ENCODE measurements at regions not wholly inside any gene's neighbourhood (a gene's known extent, or its start where the extent isn't known, plus 50 kb on each side); places are given as distances from the start of the nearest gene placed in this dataset.

DNA sequence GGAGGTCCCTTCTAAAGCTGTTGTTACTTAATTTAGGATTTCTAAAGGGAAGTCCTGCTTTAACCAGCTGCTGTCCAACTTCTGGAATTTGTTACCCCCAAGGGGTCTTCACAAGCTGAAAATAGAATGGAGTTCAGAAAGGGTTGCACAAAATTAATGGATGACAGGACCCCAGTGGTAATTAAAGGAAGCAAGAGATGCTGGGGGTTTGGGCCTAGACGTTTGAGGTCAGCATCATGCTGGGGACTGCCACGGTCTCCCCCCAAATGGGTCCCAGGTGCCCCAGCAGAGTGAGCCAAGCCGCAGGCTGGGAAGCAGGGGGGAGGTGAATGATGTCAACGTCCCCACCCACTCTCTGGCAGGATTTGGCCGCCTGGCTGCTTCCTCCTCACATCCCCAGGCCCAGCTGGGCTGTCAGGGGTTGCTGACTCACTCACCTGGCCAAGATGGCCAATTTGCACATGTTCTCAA lies 97.5 kb upstream of the ARAP3 start:
- DNase-seq (ENCODE audit: low spot score), result no peak
- Mint-ChIP-seq H3K9me3 (ENCODE audit: low read depth) (no peaks in the 10 kb centered on the region), H3K36me3 (ENCODE audit: low read depth) (no peaks in the 10 kb centered on the region), H3K27me3 (ENCODE audit: low read depth) (peaks cover 3% of the 10 kb centered on the region), H3K4me3 (ENCODE audit: unreplicated experiment) (no peak overlapping the region), H3K4me1 (ENCODE audit: low read depth) (peaks cover 26% of the 10 kb centered on the region), H3K27ac (ENCODE audit: unreplicated experiment) (peak overlapping the region; percentile 49)
- TF ChIP-seq, protein P1, sequence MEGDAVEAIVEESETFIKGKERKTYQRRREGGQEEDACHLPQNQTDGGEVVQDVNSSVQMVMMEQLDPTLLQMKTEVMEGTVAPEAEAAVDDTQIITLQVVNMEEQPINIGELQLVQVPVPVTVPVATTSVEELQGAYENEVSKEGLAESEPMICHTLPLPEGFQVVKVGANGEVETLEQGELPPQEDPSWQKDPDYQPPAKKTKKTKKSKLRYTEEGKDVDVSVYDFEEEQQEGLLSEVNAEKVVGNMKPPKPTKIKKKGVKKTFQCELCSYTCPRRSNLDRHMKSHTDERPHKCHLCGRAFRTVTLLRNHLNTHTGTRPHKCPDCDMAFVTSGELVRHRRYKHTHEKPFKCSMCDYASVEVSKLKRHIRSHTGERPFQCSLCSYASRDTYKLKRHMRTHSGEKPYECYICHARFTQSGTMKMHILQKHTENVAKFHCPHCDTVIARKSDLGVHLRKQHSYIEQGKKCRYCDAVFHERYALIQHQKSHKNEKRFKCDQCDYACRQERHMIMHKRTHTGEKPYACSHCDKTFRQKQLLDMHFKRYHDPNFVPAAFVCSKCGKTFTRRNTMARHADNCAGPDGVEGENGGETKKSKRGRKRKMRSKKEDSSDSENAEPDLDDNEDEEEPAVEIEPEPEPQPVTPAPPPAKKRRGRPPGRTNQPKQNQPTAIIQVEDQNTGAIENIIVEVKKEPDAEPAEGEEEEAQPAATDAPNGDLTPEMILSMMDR (IDR thresholded peaks at IDR 0.05), result no peak

DNA sequence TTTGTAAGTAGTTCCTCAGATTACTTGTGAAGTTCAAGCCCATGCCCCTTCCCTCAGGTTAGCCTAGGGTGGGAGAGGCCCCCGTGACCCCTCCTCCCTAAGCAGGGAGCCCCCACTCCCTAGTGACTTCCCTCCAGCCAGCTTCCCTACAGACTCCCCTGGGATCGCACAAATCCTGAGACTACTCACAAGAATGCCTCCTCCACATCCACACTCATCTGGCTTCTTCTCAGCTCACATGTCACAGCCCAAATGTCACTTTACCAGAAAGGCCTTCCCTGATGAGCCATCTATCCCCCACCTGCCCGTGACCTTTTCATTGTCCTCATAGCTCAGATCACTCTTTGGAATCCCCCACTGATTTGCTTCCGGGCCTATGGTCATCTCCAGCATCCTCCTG lies 96.7 kb upstream of the ARAP3 start:
- TF ChIP-seq, protein P1 (IDR thresholded peaks at IDR 0.05), result no peak
- no peaks in the 10 kb centered on the region for H3K9me3 Mint-ChIP-seq (ENCODE audit: low read depth)
- H3K27me3 Mint-ChIP-seq (ENCODE audit: low read depth), result peaks cover 3% of the 10 kb centered on the region
- peaks cover 26% of the 10 kb centered on the region for H3K4me1 Mint-ChIP-seq (ENCODE audit: low read depth)
- peak overlapping the region; percentile 89 for H3K27ac Mint-ChIP-seq (ENCODE audit: unreplicated experiment)
- H3K36me3 Mint-ChIP-seq (ENCODE audit: low read depth), result no peaks in the 10 kb centered on the region
- no peak for DNase-seq (ENCODE audit: low spot score)
- H3K4me3 Mint-ChIP-seq (ENCODE audit: unreplicated experiment), result no peak overlapping the region

DNA sequence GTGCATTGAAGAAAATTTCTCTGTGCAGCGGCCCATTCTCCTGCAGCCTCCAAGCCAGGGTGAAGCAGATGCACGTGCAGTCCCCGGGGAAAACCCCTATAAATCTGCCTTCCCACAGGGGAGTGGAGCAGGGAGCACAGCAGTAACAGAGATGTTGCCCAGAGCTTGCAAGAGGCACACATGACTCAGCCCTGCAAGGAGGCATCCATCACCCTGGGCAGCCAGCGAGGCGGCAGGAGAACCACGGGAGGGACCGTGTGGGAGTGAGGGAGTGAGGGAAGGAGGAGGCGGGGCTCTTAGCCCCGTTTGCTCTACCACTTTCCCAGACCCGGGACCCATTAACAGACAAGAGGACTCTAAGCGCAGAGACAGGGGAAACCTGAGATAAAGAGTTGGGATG lies 96.2 kb upstream of the ARAP3 start:
- no peak for DNase-seq (ENCODE audit: low spot score)
- TF ChIP-seq, protein P1 (IDR thresholded peaks at IDR 0.05), result no peak
- peaks cover 3% of the 10 kb centered on the region for H3K27me3 Mint-ChIP-seq (ENCODE audit: low read depth)

DNA sequence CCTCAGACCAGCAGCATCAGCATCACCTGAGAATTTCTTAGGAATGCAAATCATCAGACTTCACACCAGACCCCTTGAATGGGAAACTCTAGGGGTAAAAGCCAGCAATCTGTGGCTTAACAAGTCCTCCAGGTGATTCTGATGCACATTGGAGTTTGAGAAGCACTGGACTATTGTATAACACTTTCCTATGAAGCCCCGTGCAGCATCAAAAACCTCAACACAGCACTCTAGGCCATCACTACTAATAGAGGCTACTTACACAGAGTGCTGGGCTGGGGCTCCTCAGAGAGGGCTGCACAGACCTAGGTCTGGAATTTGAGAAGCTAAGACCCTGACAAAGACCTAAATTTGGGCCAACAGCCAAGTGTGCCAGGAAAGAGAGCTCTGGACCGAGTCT lies 95.7 kb upstream of the ARAP3 start:
- peaks cover 3% of the 10 kb centered on the region for H3K27me3 Mint-ChIP-seq (ENCODE audit: low read depth)
- no peak overlapping the region for H3K27ac Mint-ChIP-seq (ENCODE audit: unreplicated experiment)
- TF ChIP-seq, protein P1 (IDR thresholded peaks at IDR 0.05), result no peak
- no peak overlapping the region for H3K4me3 Mint-ChIP-seq (ENCODE audit: unreplicated experiment)
- H3K36me3 Mint-ChIP-seq (ENCODE audit: low read depth), result no peaks in the 10 kb centered on the region
- no peak for DNase-seq (ENCODE audit: low spot score)
- peaks cover 26% of the 10 kb centered on the region for H3K4me1 Mint-ChIP-seq (ENCODE audit: low read depth)
- H3K9me3 Mint-ChIP-seq (ENCODE audit: low read depth), result no peaks in the 10 kb centered on the region

More for the DNA sequence above, 96.2 kb upstream of the ARAP3 start:
- Mint-ChIP-seq H3K4me3 (ENCODE audit: unreplicated experiment) (no peak overlapping the region), H3K4me1 (ENCODE audit: low read depth) (peaks cover 26% of the 10 kb centered on the region), H3K36me3 (ENCODE audit: low read depth) (no peaks in the 10 kb centered on the region), H3K9me3 (ENCODE audit: low read depth) (no peaks in the 10 kb centered on the region), H3K27ac (ENCODE audit: unreplicated experiment) (peak overlapping the region; percentile 89)

DNA sequence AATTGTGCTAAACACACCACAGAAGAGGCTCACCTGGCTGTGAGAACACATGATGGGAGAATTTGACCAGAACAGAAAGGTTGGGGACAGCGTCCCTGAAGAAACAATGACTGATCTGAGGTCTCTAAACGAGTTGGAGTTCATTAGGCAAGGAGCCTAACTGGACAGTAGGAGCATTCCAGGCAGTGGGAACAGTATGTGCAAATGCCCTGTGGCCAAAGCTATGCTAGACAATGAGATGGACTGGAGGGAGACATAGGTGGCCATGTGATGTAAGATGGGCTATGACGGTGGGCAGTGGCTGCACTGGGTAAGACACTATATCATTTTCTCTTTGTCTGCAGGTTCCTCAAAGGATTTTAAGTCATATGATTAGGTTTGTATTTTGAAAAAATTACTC lies 95.1 kb upstream of the ARAP3 start:
- Mint-ChIP-seq H3K4me3 (ENCODE audit: unreplicated experiment) (no peak overlapping the region), H3K36me3 (ENCODE audit: low read depth) (no peaks in the 10 kb centered on the region), H3K27ac (ENCODE audit: unreplicated experiment) (no peak overlapping the region), H3K9me3 (ENCODE audit: low read depth) (no peaks in the 10 kb centered on the region), H3K4me1 (ENCODE audit: low read depth) (peaks cover 26% of the 10 kb centered on the region), H3K27me3 (ENCODE audit: low read depth) (peaks cover 5% of the 10 kb centered on the region)
- DNase-seq (ENCODE audit: low spot score), result no peak
- TF ChIP-seq, protein P1 (IDR thresholded peaks at IDR 0.05), result no peak

Measured in chondrocyte (in vitro differentiated cells).